ENCODE measurements at regions not wholly inside any gene's neighbourhood (a gene's known extent, or its start where the extent isn't known, plus 50 kb on each side); places are given as distances from the start of the nearest gene placed in this dataset.
A peak's percentile ranks its signal among the peaks of the same experiment; 100 is the strongest.

- no peak for DNase-seq (ENCODE audit: low spot score)
Measured at GRCh38 chr2:236855866-236856847, 229.5 kb upstream of the COPS8 start.

DNA sequence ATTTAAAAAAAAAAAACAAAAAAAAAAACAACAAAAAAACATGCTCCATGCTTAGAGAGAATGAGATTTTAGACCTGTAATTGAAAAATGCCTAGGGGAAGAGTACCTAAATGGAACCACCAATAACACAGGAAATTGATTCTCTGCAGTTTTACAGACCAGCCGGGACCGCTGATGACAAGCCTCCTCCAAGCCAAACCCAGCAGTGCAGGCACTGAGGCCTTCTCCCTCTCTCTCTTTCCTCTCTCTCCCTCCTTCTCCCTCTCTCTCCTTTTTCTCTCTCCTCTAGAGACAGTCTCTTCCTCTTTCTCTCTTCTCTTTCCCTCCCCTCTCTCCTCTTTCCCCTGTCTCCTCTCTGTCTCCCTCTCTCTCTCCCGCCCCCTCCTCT, 228.8 kb upstream of the COPS8 start:
- no peak for DNase-seq (ENCODE audit: low spot score)

GRCh38 chr2:236857246-236857645, 228.4 kb upstream of the COPS8 start:
- no peak for DNase-seq (ENCODE audit: low spot score)

DNA sequence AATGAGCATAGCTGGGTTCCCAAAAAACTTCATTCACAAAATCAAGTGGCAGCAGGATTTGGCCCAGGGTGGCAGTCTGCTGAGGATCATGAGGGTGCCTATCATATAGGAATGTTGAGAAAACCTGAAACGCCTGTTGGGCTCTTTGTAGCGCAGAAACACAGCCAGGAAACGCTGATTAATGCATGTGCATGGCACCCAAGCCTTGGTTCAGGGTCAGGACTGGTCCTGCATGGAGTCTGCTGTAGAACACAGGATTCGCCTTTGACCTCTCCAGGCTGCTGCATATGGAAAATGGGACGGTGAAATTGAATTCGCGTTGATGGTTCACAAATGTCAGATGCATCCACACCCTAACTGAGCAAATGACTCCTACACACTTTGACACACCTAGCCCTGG, 227.9 kb upstream of the COPS8 start:
- DNase-seq (ENCODE audit: low spot score): no peak

GRCh38 chr2:236858661-236859060, 227.0 kb upstream of the COPS8 start:
- no peak for DNase-seq (ENCODE audit: low spot score)

DNA sequence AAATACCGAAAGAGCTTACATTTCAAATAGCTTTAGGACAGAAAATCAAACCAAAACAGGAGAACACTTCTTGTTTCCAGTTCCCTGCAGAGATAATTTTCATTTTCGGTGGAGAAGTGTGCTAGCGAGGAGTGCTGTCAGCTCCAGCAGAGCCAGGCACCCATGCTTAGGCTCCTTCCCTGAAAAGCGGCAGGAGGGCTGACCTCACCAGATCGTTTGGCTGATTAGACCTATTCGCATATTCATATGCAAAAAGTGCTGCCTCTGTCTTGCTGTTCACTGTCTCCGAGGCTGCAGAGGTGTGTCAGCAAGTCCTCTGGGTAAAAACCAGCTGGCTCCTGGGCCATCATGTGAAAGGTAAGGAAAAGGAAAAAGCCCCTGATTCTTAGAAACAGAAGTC, 225.8 kb upstream of the COPS8 start:
- DNase-seq (ENCODE audit: low spot score): no peak

- DNase-seq (ENCODE audit: low spot score): no peak
Measured at GRCh38 chr2:236861196-236861875, 224.4 kb upstream of the COPS8 start.

DNA sequence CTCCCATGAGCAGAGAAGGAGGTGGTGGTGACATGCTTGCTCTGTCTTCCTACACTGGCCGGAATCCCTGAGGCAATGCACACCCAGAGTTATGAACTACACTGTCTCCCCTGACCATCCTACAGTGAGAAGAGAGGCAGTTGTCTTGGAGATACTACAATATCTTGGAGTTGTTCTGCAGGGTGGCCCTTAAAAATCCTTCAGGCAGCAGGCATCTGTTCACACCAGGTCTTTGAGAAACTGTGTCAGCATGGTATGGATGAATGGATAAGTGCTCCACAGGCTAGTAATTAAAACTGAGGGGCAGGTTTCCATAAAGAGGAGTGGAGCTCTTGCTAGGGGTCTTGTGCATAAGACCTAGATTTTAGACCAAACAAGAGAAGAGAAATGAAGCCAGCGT, 223.7 kb upstream of the COPS8 start:
- DNase-seq (ENCODE audit: low spot score): no peak

GRCh38 chr2:236862526-236862925, 223.2 kb upstream of the COPS8 start:
- no peak for DNase-seq (ENCODE audit: low spot score)

- peak; percentile 75 for DNase-seq (ENCODE audit: low spot score)
Measured at GRCh38 chr2:236862961-236863728, 222.5 kb upstream of the COPS8 start.

DNA sequence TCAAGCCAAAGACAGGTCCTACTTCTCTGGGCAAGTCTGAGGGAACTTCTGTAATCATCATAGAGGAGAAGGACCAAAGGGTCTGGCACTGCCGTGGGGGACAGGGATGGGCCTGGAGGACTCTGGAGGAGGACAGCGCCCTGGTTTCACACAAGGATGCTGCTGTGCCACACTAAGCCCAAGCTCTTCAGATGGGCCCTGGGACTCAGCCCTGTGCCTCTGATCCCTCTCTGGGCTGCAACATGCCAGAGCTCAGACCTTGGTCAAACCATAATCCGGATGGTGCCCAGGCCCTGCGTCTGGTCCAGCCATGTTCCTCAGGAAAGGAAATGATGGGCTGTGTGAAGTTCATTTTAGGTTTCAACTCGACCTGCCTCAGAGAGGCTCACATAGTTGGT, 222.0 kb upstream of the COPS8 start:
- DNase-seq (ENCODE audit: low spot score): no peak

DNA sequence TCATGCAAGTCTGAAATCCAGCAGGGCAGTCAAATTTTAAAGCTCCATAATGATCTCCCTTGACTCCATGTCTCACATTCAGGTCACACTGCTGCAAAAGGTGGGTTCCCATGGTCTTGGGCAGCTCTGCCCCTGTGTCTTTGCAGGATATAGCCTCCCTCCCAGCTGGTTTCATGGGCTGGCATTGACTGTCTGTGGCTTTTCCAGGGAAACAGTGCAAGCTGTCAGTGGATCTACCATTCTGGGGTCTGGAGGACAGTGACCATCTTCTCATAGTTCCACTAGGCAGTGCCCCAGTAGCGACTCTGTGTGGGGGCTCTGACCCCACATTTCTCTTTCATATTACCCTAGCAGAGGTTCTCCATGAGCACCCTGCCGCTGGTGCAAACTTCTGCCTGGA, 220.6 kb upstream of the COPS8 start:
- no peak for DNase-seq (ENCODE audit: low spot score)

GRCh38 chr2:236866542-236867340, 218.9 kb upstream of the COPS8 start:
- no peak for DNase-seq (ENCODE audit: low spot score)

GRCh38 chr2:236867441-236868260, 218.0 kb upstream of the COPS8 start:
- DNase-seq (ENCODE audit: low spot score): no peak

- no peak for DNase-seq (ENCODE audit: low spot score)
Measured at GRCh38 chr2:236870370-236870769, 215.3 kb upstream of the COPS8 start.

- DNase-seq (ENCODE audit: low spot score): peak; percentile 16
Measured at GRCh38 chr2:236871500-236872001, 214.1 kb upstream of the COPS8 start.

GRCh38 chr2:236872015-236872414, 213.7 kb upstream of the COPS8 start:
- no peak for DNase-seq (ENCODE audit: low spot score)

GRCh38 chr2:236872981-236873380, 212.7 kb upstream of the COPS8 start:
- DNase-seq (ENCODE audit: low spot score): no peak

DNA sequence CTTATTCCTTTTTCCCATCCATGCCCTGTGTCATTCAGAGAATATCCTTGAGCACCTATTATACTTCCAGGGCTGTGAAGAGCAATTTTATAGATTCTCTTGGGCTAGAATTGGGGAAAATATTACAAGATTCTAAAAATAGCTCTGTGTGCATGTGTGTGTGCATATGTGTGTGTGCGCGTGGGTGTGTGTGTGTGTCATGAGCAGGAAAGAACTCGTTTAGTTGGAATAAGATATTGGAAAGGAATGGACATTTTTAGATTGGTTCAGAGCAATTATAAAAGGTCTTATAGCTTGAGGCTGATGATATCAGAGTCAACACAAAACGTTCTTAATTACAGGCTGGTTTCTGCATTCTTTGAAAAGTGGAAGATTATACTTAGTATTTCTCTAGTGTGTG, 212.1 kb upstream of the COPS8 start:
- no peak for DNase-seq (ENCODE audit: low spot score)

GRCh38 chr2:236874866-236875481, 210.7 kb upstream of the COPS8 start:
- DNase-seq (ENCODE audit: low spot score): no peak
